HepG2 (cell line): ENCODE measurements at regions not wholly inside any gene's neighbourhood (a gene's known extent, or its start where the extent isn't known, plus 50 kb on each side); places are given as distances from the start of the nearest gene placed in this dataset.

Source experiments
- ATAC-seq: fragments of 200-7000 bp; cut with Tn5 transposase; 3 replicates; pipeline ENCODE4 v1.9.1; 2020; ENCODE audit warnings: mild to moderate bottlenecking, moderate library complexity
- BruUV-seq: library from RNA; stranded (reverse); fragments of 400-500 nt; replicated peaks from 2 replicates; lab custom pipeline; 2021; lab: Mats Ljungman, UMichigan
- CTCF ChIA-PET: fragments of 300-600 bp; formaldehyde crosslinking; extraction: SDS; loops from one replicate; lab custom pipeline; 2021; ENCODE audit warnings: low total read pairs, inconsistent platforms, low intra/inter-chr PET ratio; lab: Yijun Ruan, JAX
- POLR2A ChIA-PET: fragments of 350-600 bp; sonication (Branson Sonifier 250); formaldehyde crosslinking; loops from one replicate; lab custom pipeline; 2020; ENCODE audit warnings: antibody characterized with exemption, inconsistent platforms; lab: Yijun Ruan, JAX
- DNase-seq: peaks from one replicate; pipeline ENCODE4 v3.0.0-alpha.2; 2015; ENCODE audit warnings: low spot score
- FAIRE-seq: peaks from 3 replicates; lab custom pipeline; 2011; peaks lifted over from hg19 to GRCh38; lab: Jason Lieb, UNC
- H2AFZ ChIP-seq: one replicate; pipeline ENCODE4 v1.6.1; 2011; ENCODE audit warnings: low read length, inconsistent platforms
- H3K27ac ChIP-seq: fragments of 300-600 bp; 3 replicates; pipeline ENCODE4 v1.8.0; 2011; ENCODE audit warnings: mixed run types, mild to moderate bottlenecking, mixed read lengths, low read length, inconsistent platforms; ENCODE audit not compliant: insufficient read depth; ENCODE audit errors: extremely low read length
- H3K27me3 ChIP-seq, 2 experiments: fragments of 200-600 bp in 1 of 2; 2 replicates in 1 of 2; 3 replicates in 1 of 2; pipeline versions ENCODE4 v1.6.0 to v1.8.0; 2011; ENCODE audit warnings: low read length in 2 of 2, mild to moderate bottlenecking in 2 of 2, moderate library complexity in 2 of 2, inconsistent platforms in 1 of 2; ENCODE audit not compliant: insufficient read depth in 2 of 2, control insufficient read depth in 1 of 2
- H3K36me3 ChIP-seq, 2 experiments: fragments of 200-600 bp in 1 of 2; replicated peaks in 1 of 2; 2 replicates in 1 of 2; 3 replicates in 1 of 2; pipeline versions ENCODE4 v1.5.1 to v1.8.0; 2011; ENCODE audit warnings: low read length in 2 of 2, inconsistent platforms in 1 of 2; ENCODE audit not compliant: insufficient read depth in 2 of 2, control insufficient read depth in 1 of 2
- H3K4me1 ChIP-seq: 2 replicates; pipeline ENCODE4 v1.5.1; 2012; ENCODE audit warnings: low read length, inconsistent platforms; ENCODE audit not compliant: insufficient read depth
- H3K4me2 ChIP-seq: 2 replicates; pipeline ENCODE4 v1.6.0; 2011; ENCODE audit warnings: low read depth, low read length, inconsistent platforms
- H3K4me3 ChIP-seq, 3 experiments: fragments of 200-600 bp in 1 of 3; sonication (generic), shearing (Covaris generic) in 1 of 3; replicated peaks in 1 of 3; 2 replicates each; pipeline ENCODE4 v1.5.1; 2011 to 2016; ENCODE audit warnings: low read length in 3 of 3, inconsistent platforms in 2 of 3, low read depth in 2 of 3, mild to moderate bottlenecking in 2 of 3, control low read depth in 1 of 3, mixed read lengths in 1 of 3; ENCODE audit not compliant: insufficient read depth in 1 of 3
- H3K79me2 ChIP-seq: one replicate; pipeline ENCODE4 v1.6.1; 2011; ENCODE audit warnings: low read length, inconsistent platforms; ENCODE audit not compliant: insufficient read depth
- H3K9ac ChIP-seq: 2 replicates; pipeline ENCODE4 v1.6.0; 2011; ENCODE audit warnings: mild to moderate bottlenecking, low read depth, low read length, inconsistent platforms; ENCODE audit not compliant: insufficient read depth
- H3K9me3 ChIP-seq: 2 replicates; pipeline ENCODE4 v1.5.1; 2012; ENCODE audit warnings: mild to moderate bottlenecking, low read length
- H4K20me1 ChIP-seq: 2 replicates; pipeline ENCODE4 v1.6.0; 2011; ENCODE audit warnings: inconsistent platforms, mild to moderate bottlenecking, low read length, moderate library complexity; ENCODE audit not compliant: insufficient read depth
- ELF1 ChIP-seq: sonication (generic); formaldehyde crosslinking; IDR thresholded peaks from 2 replicates; pipeline ENCODE4 v1.4.0; 2020; ENCODE audit warnings: missing genetic modification reagents
- ELF3 ChIP-seq: IDR thresholded peaks from 2 replicates; pipeline ENCODE4 v1.6.1; 2016; ENCODE audit warnings: missing genetic modification reagents, missing compliant biosample characterization
- FOXJ3 ChIP-seq: sonication (generic); formaldehyde crosslinking; IDR thresholded peaks from 2 replicates; pipeline ENCODE4 v1.4.0; 2020; ENCODE audit warnings: missing genetic modification reagents, mild to moderate bottlenecking, borderline replicate concordance
- SOX13 ChIP-seq, 3 experiments: fragments of 450-650 bp in 1 of 3; sonication (generic) in 1 of 3; formaldehyde crosslinking in 1 of 3; IDR thresholded peaks in 2 of 3; conservative IDR thresholded peaks in 1 of 3; 2 replicates each; pipeline versions ENCODE4 v1.5.0 to v1.6.1; 2016 to 2020; ENCODE audit warnings: antibody characterized with exemption in 1 of 3, mild to moderate bottlenecking in 1 of 3, missing compliant biosample characterization in 1 of 3, missing genetic modification reagents in 1 of 3, moderate library complexity in 1 of 3
- SRF ChIP-seq: IDR thresholded peaks from 2 replicates; pipeline ENCODE4 v1.6.1; 2011; ENCODE audit warnings: mild to moderate bottlenecking, low read depth, low read length, moderate library complexity
- TARDBP ChIP-seq: sonication (generic); formaldehyde crosslinking; IDR thresholded peaks from 2 replicates; pipeline ENCODE4 v1.8.0; 2022; ENCODE audit warnings: mild to moderate bottlenecking, missing genetic modification reagents
- TMF1 ChIP-seq: sonication (generic); formaldehyde crosslinking; IDR thresholded peaks from 2 replicates; pipeline ENCODE4 v1.8.1; 2022; ENCODE audit warnings: low read depth, missing genetic modification reagents
- ZNF326 ChIP-seq: sonication (generic); formaldehyde crosslinking; IDR thresholded peaks from 2 replicates; pipeline ENCODE4 v1.4.0; 2020; ENCODE audit warnings: missing genetic modification reagents, borderline replicate concordance
- ZNF343 ChIP-seq: sonication (generic); formaldehyde crosslinking; IDR thresholded peaks from 2 replicates; pipeline ENCODE4 v1.4.0; 2020; ENCODE audit warnings: mild to moderate bottlenecking, missing genetic modification reagents
- ZNF552 ChIP-seq: sonication (generic); formaldehyde crosslinking; IDR thresholded peaks from 2 replicates; pipeline ENCODE4 v1.9.0; 2022; ENCODE audit warnings: missing genetic modification reagents, mild to moderate bottlenecking, borderline replicate concordance
- ZNF891 ChIP-seq: sonication (generic); formaldehyde crosslinking; IDR thresholded peaks from 2 replicates; pipeline ENCODE4 v1.5.0; 2020; ENCODE audit warnings: mild to moderate bottlenecking, missing genetic modification reagents
- WGBS: methylation state at CpG from one replicate; pipeline ENCODE4 v1.1.6; 2017; ENCODE audit warnings: low lambda C conversion rate; 5-methylcytosine and 5-hydroxymethylcytosine counted together
- in situ Hi-C: cut with HindIII; loops from 2 replicates; pipeline ENCODE4 v1.10.0; 2017; ENCODE audit warnings: low pct_unique_long_range_greater_than_20kb; ENCODE audit not compliant: extremely low pct_ligation_motif_present
- intact Hi-C: fragments of 100-400 bp; cut with micrococcal nuclease; formaldehyde crosslinking; loops from one replicate; pipeline ENCODE4 v1.10.0; 2022; ENCODE audit not compliant: unreplicated experiment
- TF ChIP-seq, protein P1 (sequence below): IDR thresholded peaks from 2 replicates; pipeline ENCODE4 v1.6.1; 2016; ENCODE audit warnings: low read depth, borderline replicate concordance
- TF ChIP-seq, protein P2 (sequence below): sonication (generic); formaldehyde crosslinking; conservative IDR thresholded peaks from 2 replicates; pipeline ENCODE4 v1.4.0; 2020; ENCODE audit warnings: missing genetic modification reagents
- TF ChIP-seq, protein P3 (sequence below): sonication (generic); formaldehyde crosslinking; IDR thresholded peaks from 2 replicates; pipeline ENCODE4 v1.4.0; 2020; ENCODE audit warnings: mild to moderate bottlenecking, missing genetic modification reagents
- TF ChIP-seq, protein P4 (sequence below): sonication (generic); formaldehyde crosslinking; IDR thresholded peaks from 2 replicates; pipeline ENCODE4 v1.4.0; 2020; ENCODE audit warnings: missing genetic modification reagents
- TF ChIP-seq, protein P5 (sequence below): sonication (generic); formaldehyde crosslinking; IDR thresholded peaks from 2 replicates; pipeline ENCODE4 v1.8.0; 2022; ENCODE audit warnings: mild to moderate bottlenecking, missing genetic modification reagents
- TF ChIP-seq, protein P6 (sequence below): conservative IDR thresholded peaks from 2 replicates; pipeline ENCODE4 v1.6.1; 2018; ENCODE audit warnings: missing genetic modification reagents

DNA sequence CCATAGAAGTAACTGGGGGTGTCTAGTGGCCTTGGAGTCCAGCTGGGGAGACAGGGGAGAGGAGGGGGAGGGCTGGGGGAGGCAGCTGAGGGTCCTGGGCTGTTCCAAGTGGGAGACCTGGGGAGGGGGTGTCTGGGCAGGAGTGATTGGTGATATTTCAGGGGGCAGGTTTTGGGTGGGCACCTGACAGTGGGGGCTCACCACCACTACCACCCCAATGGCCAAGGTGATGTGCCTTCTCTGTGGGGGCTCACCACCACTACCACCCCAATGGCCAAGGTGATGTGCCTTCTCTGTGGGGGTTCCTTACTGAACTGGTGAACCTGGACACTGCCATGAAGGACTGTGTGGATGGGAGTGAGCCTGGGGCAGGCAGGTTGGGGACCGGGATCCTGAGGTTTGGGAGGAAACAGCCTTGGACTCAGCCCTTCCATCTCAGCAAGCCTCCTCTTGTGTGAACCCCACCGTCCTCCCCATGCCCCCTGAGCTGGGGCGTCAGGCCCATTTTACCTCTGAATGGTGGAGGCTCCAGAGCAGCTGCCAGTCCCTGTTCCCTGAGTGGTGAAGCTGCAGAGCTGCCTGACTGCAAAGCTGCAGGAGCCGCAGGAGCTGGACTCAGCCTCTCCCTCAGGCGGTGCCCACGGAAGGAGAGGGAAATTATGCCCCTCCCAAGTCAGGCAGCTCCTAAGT, 50.6 kb upstream of the ZNF716 start (continued):
- TF ChIP-seq, protein P1, sequence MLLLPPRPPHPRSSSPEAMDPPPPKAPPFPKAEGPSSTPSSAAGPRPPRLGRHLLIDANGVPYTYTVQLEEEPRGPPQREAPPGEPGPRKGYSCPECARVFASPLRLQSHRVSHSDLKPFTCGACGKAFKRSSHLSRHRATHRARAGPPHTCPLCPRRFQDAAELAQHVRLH, result no peak
- TF ChIP-seq SOX13 (IDR thresholded peaks at IDR 0.05) (no peak), SOX13 (CRISPR knock-in tag; conservative IDR thresholded peaks at IDR 0.05 in 1 of 2, IDR thresholded peaks at IDR 0.05 in 1 of 2) (no peak), ZNF552 (CRISPR knock-in tag) (no peak), ZNF326 (no peak), ZNF891 (CRISPR knock-in tag) (no peak), ELF1 (CRISPR knock-in tag) (no peak), TMF1 (no peak), ELF3 (CRISPR knock-in tag) (no peak), TARDBP (CRISPR knock-in tag) (no peak), ZNF343 (CRISPR knock-in tag) (no peak)
- TF ChIP-seq, protein P2, sequence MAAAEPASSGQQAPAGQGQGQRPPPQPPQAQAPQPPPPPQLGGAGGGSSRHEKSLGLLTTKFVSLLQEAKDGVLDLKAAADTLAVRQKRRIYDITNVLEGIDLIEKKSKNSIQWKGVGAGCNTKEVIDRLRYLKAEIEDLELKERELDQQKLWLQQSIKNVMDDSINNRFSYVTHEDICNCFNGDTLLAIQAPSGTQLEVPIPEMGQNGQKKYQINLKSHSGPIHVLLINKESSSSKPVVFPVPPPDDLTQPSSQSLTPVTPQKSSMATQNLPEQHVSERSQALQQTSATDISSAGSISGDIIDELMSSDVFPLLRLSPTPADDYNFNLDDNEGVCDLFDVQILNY, result no peak

DNA sequence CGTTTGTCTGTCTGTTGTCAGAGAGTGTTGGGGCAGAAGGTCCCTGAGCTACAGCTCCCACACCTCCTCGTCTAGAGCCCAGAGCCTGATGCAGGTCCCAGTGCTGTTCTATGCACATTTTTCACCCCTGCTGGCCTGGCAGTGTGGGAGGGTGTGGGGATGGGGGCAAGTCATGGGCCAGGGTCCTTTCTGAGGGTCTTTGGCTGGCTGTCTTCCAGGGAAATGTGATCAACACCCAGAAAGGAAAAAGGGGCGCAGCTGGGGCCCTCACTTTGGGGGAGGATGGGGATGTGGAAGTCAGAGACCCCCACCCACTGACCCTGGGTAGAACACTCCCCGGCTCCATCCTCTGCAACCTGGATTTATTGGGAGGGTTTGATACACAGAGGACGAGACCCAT, 50.0 kb upstream of the ZNF716 start:
- Histone ChIP-seq H3K79me2 (no peaks in the 10 kb centered on the region), H4K20me1 (no peaks in the 10 kb centered on the region), H3K9me3 (peaks cover 95% of the 10 kb centered on the region), H3K4me3 (no peak overlapping the region), H3K9ac (no peak overlapping the region), H3K4me2 (no peak overlapping the region), H3K27me3 (no peaks in the 10 kb centered on the region), H3K27ac (no peak overlapping the region), H3K4me1 (no peaks in the 10 kb centered on the region), H3K36me3 (no peaks in the 10 kb centered on the region), H2AFZ (no peak overlapping the region)
- ChIA-PET CTCF (no interaction called here), POLR2A (no interaction called here)
- intact Hi-C loops, result no loop called here
- FAIRE-seq (no peak), DNase-seq (no peak), ATAC-seq (no peak)
- BruUV-seq, result no TSS peak
- in situ Hi-C loops, result no loop called here
- WGBS, result 3% methylated on average over 5 of the region's 5 CpGs
- TF ChIP-seq, protein P3, sequence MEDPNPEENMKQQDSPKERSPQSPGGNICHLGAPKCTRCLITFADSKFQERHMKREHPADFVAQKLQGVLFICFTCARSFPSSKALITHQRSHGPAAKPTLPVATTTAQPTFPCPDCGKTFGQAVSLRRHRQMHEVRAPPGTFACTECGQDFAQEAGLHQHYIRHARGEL (CRISPR knock-in tag), result no peak
- TF ChIP-seq, protein P4, sequence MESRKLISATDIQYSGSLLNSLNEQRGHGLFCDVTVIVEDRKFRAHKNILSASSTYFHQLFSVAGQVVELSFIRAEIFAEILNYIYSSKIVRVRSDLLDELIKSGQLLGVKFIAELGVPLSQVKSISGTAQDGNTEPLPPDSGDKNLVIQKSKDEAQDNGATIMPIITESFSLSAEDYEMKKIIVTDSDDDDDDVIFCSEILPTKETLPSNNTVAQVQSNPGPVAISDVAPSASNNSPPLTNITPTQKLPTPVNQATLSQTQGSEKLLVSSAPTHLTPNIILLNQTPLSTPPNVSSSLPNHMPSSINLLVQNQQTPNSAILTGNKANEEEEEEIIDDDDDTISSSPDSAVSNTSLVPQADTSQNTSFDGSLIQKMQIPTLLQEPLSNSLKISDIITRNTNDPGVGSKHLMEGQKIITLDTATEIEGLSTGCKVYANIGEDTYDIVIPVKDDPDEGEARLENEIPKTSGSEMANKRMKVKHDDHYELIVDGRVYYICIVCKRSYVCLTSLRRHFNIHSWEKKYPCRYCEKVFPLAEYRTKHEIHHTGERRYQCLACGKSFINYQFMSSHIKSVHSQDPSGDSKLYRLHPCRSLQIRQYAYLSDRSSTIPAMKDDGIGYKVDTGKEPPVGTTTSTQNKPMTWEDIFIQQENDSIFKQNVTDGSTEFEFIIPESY, result no peak
- TF ChIP-seq SRF, result no peak
- TF ChIP-seq, protein P5, sequence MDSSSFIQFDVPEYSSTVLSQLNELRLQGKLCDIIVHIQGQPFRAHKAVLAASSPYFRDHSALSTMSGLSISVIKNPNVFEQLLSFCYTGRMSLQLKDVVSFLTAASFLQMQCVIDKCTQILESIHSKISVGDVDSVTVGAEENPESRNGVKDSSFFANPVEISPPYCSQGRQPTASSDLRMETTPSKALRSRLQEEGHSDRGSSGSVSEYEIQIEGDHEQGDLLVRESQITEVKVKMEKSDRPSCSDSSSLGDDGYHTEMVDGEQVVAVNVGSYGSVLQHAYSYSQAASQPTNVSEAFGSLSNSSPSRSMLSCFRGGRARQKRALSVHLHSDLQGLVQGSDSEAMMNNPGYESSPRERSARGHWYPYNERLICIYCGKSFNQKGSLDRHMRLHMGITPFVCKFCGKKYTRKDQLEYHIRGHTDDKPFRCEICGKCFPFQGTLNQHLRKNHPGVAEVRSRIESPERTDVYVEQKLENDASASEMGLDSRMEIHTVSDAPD (CRISPR knock-in tag), result no peak
- TF ChIP-seq FOXJ3 (CRISPR knock-in tag), result no peak
- TF ChIP-seq, protein P6, sequence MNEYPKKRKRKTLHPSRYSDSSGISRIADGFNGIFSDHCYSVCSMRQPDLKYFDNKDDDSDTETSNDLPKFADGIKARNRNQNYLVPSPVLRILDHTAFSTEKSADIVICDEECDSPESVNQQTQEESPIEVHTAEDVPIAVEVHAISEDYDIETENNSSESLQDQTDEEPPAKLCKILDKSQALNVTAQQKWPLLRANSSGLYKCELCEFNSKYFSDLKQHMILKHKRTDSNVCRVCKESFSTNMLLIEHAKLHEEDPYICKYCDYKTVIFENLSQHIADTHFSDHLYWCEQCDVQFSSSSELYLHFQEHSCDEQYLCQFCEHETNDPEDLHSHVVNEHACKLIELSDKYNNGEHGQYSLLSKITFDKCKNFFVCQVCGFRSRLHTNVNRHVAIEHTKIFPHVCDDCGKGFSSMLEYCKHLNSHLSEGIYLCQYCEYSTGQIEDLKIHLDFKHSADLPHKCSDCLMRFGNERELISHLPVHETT (CRISPR knock-in tag), result no peak
